Activated naive CD4-positive, alpha-beta T cell treated with Interleukin-2 at 50 U/mL for 16 hours (primary cell): ENCODE measurements at regions not wholly inside any gene's neighbourhood (a gene's known extent, or its start where the extent isn't known, plus 50 kb on each side); places are given as distances from the start of the nearest gene placed in this dataset.

Experiments used
- DNase-seq: peaks from one replicate; pipeline ENCODE4 v3.0.0-alpha.2; 2020

DNA sequence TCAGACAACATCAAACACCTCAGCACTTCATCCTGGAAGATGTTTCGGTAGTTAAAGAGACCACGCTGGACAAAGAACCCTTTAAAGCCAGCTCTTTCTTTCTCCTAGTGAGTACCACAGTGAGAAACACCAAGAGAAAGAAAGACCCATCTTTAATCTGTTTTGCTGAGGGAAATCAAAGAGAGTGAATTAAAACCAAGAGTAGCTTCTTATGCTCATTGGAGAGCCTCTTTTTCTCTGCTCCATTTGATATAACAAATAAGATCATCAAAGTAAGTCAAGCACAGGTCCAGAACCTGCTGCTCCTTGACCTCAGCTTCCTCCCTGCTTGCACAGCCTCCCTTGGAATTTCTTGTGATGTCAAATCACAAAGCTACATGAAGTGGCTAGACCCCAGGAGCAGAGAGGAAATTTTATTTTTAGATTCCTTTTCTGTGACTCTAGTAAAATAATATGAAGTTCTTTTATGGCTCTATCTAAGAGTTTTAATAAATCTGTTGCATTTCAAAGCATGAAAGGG, 436.4 kb downstream of the C3orf38 start:
- no peak for DNase-seq

GRCh38 chr3:88589138-88589537, 439.4 kb downstream of the C3orf38 start:
- DNase-seq = no peak

DNA sequence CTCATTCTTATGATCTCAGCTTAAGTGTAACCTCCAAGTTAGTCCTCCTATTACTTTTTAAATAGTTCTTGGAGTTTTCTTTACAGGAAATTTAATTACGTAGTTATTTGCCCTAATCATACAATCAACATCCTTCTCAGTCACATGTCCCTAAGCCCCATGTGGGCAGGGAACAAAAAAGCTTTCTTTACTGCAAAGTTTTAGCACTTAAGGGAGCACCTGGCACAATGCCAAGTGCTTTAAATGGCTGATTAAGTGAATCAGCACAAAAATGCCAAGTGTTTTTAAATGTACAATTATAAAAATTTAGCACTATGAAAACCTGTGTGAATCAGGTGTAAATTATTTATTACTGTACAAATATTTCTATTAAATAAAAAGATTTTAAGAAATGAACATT, 445.3 kb downstream of the C3orf38 start:
- DNase-seq = no peak

GRCh38 chr3:88596451-88596850, 446.7 kb downstream of the C3orf38 start:
- DNase-seq = no peak

DNA sequence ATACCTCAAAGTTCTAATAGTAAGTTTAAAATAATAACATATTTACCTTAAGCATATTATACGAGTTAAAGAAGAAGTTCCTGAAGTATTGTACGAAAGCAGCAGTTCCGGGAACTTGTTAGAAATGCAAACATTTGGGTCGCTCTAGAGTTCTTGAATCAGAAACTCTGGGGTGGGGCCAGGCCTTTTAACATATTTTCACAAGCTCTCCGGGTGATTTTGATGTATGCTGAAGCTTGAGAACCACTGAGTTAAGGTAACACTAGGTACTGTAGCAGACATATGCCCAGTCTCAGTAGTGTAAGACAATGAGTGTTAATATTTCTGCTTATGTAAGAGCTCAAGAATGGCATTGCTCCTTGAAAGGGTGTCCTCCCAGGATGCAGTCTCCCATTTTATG, 461.1 kb downstream of the C3orf38 start:
- no peak for DNase-seq

GRCh38 chr3:88611826-88612326, 462.1 kb downstream of the C3orf38 start:
- no peak for DNase-seq

DNA sequence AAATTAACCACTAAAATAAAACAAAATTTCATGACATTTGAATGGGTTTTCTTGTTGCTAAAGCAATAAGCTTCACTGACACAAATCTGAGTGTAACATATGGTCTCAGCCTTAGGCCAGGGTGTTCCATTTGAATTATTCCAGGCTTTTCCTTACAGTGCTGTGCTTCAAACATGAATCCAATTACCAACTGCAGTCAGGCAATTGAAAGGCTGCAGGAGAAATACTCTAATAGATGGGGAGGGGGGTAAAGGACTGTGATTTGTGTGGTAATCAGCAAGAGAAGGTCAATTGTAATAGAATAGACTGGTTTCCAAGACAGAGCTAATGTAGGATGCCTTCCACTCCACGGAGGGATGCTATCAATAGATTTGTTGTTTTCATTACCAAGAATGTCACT, 466.7 kb downstream of the C3orf38 start:
- DNase-seq = no peak

DNA sequence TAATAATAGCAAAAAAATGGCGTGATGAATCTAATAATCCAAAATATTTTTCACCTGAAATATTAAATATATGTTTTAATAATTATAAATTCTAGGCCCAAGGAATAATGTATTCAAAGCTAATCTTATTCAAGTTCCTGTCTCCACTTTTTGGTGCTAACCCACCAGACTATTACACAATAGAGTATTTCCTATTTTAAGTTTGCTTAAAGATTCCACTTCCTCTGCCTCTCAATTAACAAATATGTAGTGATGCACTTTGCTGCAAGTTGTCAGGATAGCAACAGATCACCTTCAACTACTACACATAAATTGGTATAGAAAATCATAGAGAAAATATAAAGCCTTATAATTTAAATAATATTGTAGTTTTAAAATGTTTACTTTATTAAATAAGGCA, 467.5 kb downstream of the C3orf38 start:
- DNase-seq = no peak

GRCh38 chr3:88618021-88618645, 468.4 kb downstream of the C3orf38 start:
- no peak for DNase-seq

GRCh38 chr3:88621586-88621985, 471.8 kb downstream of the C3orf38 start:
- no peak for DNase-seq

GRCh38 chr3:88623709-88624108, 473.9 kb downstream of the C3orf38 start:
- DNase-seq = no peak

- no peak for DNase-seq
Observed at GRCh38 chr3:88626456-88627120, 476.8 kb downstream of the C3orf38 start.

DNA sequence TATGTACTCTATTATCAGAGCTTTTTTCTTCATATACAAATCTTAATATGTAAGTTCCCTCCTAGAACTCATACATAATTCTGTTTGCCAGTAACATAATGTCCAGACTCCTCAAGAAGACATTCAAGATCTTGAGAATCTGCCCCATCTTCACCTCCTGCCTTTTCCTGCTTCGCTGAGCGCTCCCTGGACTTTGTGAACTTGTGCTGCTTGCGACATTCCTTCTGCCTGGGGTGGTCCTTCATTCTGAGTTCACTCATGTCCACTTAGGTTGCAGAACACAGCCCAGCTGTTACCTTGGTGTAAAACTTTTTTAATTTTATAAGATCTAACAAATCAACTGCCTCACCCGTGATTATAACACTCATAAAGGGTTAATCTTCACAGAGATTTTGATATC, 478.5 kb upstream of the EPHA3 start:
- no peak for DNase-seq

DNA sequence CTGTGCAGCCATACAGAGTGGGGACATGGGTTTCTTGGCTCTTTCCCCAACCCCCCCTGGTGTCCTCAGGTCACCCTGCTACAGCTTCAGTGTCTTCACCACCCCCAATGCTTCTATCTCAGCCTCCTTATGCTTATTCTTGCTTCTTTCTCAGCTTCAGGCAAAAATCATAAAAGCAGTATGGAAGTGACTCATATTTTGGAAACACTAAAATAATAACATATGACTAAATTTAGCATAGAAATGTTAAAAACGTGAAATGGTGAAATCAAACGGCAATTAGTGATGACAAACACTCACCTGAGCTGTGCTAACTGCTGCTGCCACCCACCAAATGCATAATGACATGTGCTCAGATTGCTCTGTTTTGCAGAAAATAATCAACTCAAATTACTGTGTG, 475.2 kb upstream of the EPHA3 start:
- DNase-seq = no peak

- DNase-seq = no peak
Observed at GRCh38 chr3:88640581-88640980, 466.8 kb upstream of the EPHA3 start.

- no peak for DNase-seq
Observed at GRCh38 chr3:88641033-88641604, 466.3 kb upstream of the EPHA3 start.

- DNase-seq = no peak
Observed at GRCh38 chr3:88657459-88657858, 450.0 kb upstream of the EPHA3 start.

GRCh38 chr3:88661433-88661824, 446.0 kb upstream of the EPHA3 start:
- DNase-seq = no peak

GRCh38 chr3:88668180-88668579, 439.2 kb upstream of the EPHA3 start:
- no peak for DNase-seq

DNA sequence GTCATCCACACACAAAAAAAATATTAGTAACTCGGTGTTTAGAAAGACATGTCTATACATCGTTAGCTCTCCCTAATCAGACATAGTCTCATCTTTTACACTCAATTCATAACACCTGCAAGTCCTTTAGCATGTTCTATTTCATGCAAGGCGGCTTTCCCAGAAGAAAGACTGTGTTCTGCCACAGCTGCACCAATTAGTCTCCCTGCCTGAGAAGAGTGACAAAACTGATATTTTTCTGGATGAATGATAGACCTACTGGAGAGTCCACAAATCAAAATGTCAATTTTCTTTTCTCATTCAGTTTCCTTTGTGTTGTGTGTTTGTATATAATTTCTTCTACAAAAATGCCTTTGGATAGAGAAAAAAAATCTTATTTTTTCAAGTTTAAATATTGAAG, 435.8 kb upstream of the EPHA3 start:
- DNase-seq = no peak

- no peak for DNase-seq
Observed at GRCh38 chr3:88677298-88677697, 430.1 kb upstream of the EPHA3 start.

DNA sequence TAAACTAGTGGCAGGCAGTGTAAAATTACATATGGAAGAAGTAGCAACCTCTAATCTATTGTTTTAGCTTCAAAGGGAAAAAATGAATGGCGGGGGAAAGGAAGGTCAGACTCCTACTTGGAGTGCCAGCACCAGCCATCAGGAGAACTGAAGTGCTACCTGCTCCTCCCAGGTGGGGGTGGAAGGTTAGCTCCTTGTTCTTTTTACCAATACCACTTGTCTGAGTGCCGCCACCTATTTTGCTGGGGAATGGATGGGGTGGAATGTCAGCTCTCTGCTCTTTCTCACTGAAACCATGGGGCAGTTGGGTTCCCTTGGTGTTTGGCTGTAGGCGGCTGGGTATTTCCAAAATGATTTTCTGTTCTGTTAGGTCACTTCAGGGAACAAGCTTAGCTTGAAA, 428.7 kb upstream of the EPHA3 start:
- no peak for DNase-seq

GRCh38 chr3:88690287-88690686, 417.1 kb upstream of the EPHA3 start:
- DNase-seq = no peak

DNA sequence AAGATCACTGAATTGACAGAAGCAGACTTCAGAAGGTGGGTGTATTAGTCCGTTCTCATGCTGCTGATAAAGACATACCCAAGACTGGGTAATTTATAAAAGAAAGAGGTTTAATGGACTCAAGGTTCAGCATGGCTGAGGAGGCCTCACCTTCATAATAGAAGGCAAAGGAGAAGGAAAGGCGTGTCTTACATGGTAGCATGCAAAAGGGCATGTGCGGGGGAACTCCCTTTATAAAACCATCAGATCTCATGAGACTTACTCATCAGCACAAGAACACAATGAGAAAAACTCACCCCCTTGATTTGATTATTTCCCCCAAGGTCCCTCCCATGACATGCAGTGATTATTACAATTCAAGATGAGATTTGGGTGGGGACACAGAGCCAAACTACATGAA, 416.3 kb upstream of the EPHA3 start:
- DNase-seq = no peak
